ENCODE measurements at regions not wholly inside any gene's neighbourhood (a gene's known extent, or its start where the extent isn't known, plus 50 kb on each side); places are given as distances from the start of the nearest gene placed in this dataset.

DNA sequence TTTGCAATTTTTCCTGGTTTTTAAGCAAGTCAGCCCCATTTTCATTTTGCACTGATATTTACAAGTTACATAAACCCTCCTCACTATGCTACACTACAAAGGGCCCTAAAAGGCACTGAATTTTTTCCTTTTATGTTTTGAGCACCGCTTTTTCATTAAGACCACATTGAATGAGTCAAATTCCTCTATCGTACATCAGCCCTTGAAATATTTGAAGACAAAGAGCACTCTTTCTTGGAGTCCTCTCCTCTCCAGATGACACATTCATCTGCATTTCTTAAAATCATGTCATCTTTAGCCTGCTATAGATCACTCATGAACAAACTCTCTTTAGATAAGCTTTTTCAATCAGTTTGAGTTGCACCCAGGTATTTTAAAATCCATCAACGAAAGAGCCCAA is 306.6 kb upstream of the SOX11 start:
- Histone ChIP-seq H3K36me3 (ENCODE audit: insufficient read depth, low read length) (no peaks in the 10 kb centered on the region), H3K4me3 (ENCODE audit: low read length in 2 of 2) (no peak overlapping the region), H3K27ac (ENCODE audit: low read depth, low read length) (no peak overlapping the region), H3K27me3 (ENCODE audit: insufficient read depth, low read length) (no peaks in the 10 kb centered on the region), H3K9me3 (ENCODE audit: control insufficient read depth in 1 of 2, low read length in 2 of 2) (no peaks in the 10 kb centered on the region), H3K4me1 (ENCODE audit: insufficient read depth, low read length) (no peaks in the 10 kb centered on the region)
- Mint-ChIP-seq H3K4me3 (no peak overlapping the region), H3K9me3 (peaks cover 0 to 4% (median 1%) of the 10 kb centered on the region in 8 donors), H3K27ac (no peak overlapping the region), H3K36me3 (no peaks in the 10 kb centered on the region), H3K4me1 (no peaks in the 10 kb centered on the region), H3K27me3 (no peaks in the 10 kb centered on the region)
- ChIA-PET POLR2A (ENCODE audit: partially characterized antibody) (no interaction called here), CTCF (ENCODE audit: partially characterized antibody) (no interaction called here)
- intact Hi-C loops (cut with micrococcal nuclease) = no loop called here
- DNase-seq = no peak

DNA sequence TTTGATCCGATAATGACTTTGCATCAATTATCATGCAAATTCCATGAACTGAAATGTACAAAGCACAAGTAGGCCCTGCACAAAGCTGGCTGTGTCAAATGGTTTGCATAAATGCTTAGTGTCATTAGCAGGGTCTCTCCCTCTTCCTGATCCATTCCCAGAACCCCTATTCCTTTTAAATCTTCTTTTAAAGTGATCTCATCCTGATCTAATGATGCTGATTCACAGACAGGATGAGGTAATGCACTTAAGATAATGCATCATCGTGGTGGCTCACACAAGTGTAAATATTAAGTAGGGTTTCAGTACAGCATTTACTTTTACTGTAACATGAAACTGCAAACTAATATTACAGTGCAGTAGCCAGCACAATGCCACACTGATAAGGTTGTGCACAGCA is 304.8 kb upstream of the SOX11 start:
- no peak overlapping the region for H3K27ac Mint-ChIP-seq
- intact Hi-C loops (cut with micrococcal nuclease) = no loop called here
- H3K36me3 ChIP-seq (ENCODE audit: insufficient read depth, low read length) = no peaks in the 10 kb centered on the region
- no peak overlapping the region for H3K4me3 Mint-ChIP-seq
- H3K36me3 Mint-ChIP-seq = no peaks in the 10 kb centered on the region
- no peak overlapping the region for H3K4me3 ChIP-seq (ENCODE audit: low read length in 2 of 2)
- no peaks in the 10 kb centered on the region for H3K27me3 ChIP-seq (ENCODE audit: insufficient read depth, low read length)
- H3K27ac ChIP-seq (ENCODE audit: low read depth, low read length) = no peak overlapping the region
- ChIA-PET POLR2A (ENCODE audit: partially characterized antibody) (no interaction called here), CTCF (ENCODE audit: partially characterized antibody) (no interaction called here)
- H3K4me1 ChIP-seq (ENCODE audit: insufficient read depth, low read length) = no peaks in the 10 kb centered on the region
- H3K4me1 Mint-ChIP-seq = no peaks in the 10 kb centered on the region
- no peak for DNase-seq
- peaks cover 0 to 6% (median 1%) of the 10 kb centered on the region in 8 donors for H3K9me3 Mint-ChIP-seq
- H3K9me3 ChIP-seq (ENCODE audit: control insufficient read depth in 1 of 2, low read length in 2 of 2) = no peaks in the 10 kb centered on the region
- H3K27me3 Mint-ChIP-seq = no peaks in the 10 kb centered on the region

DNA sequence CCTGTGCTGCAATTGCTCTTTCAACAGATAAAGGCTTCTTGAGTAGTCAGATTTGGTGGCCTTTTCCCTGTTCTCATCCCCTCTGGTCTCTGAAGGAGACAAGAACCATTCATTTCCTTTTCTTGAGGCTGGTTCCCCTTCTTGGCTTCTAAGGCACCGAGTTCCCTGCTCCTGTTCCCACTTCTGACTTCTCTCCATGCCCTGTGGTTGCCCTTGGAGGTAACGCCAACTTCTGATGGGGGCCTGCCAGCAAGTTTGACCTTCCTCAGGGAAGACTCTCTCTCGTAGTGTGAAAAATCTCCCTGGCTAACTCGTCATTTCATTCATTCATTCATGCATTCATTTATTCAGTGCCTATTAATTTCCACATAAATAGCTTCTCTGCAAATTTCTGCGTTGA is 302.4 kb upstream of the SOX11 start:
- Mint-ChIP-seq H3K27ac (no peak overlapping the region), H3K4me1 (no peaks in the 10 kb centered on the region), H3K9me3 (peaks cover 0 to 6% (median 1%) of the 10 kb centered on the region in 8 donors), H3K4me3 (no peak overlapping the region), H3K36me3 (no peaks in the 10 kb centered on the region), H3K27me3 (no peaks in the 10 kb centered on the region)
- H3K9me3 ChIP-seq (ENCODE audit: control insufficient read depth in 1 of 2, low read length in 2 of 2) = no peaks in the 10 kb centered on the region
- no peaks in the 10 kb centered on the region for H3K4me1 ChIP-seq (ENCODE audit: insufficient read depth, low read length)
- DNase-seq = no peak
- CTCF ChIA-PET (ENCODE audit: partially characterized antibody) = no interaction called here
- H3K36me3 ChIP-seq (ENCODE audit: insufficient read depth, low read length) = no peaks in the 10 kb centered on the region
- H3K27ac ChIP-seq (ENCODE audit: low read depth, low read length) = no peak overlapping the region
- intact Hi-C loops (cut with micrococcal nuclease) = no loop called here
- POLR2A ChIA-PET (ENCODE audit: partially characterized antibody) = no interaction called here
- no peak overlapping the region for H3K4me3 ChIP-seq (ENCODE audit: low read length in 2 of 2)
- H3K27me3 ChIP-seq (ENCODE audit: insufficient read depth, low read length) = no peaks in the 10 kb centered on the region

DNA sequence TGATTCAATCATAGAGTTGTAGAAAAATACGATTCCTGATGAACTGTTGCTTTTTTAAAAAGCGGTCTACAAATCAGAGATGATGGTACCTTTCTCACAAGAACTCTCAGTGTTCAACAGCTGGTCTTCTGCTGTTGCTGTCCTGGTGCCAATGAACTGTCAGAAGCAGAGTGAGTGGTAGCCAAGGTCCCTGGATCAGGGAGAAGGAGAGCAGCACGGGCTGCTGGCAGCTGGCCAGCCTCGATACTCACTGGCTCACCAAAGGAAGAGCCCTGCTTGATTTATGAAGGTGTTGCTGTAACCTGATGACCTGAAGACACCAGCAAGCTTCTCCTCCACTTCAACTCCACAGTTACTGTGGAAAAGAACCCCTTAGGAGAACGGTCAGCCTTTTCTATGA is 300.8 kb upstream of the SOX11 start:
- Mint-ChIP-seq H3K4me3 (no peak overlapping the region), H3K4me1 (no peaks in the 10 kb centered on the region), H3K9me3 (peaks cover 0 to 6% (median 2%) of the 10 kb centered on the region in 8 donors), H3K27ac (no peak overlapping the region), H3K36me3 (no peaks in the 10 kb centered on the region), H3K27me3 (no peaks in the 10 kb centered on the region)
- intact Hi-C loops (cut with micrococcal nuclease) = no loop called here
- Histone ChIP-seq H3K4me3 (ENCODE audit: low read length in 2 of 2) (no peak overlapping the region), H3K4me1 (ENCODE audit: insufficient read depth, low read length) (no peaks in the 10 kb centered on the region), H3K27ac (ENCODE audit: low read depth, low read length) (no peak overlapping the region), H3K9me3 (ENCODE audit: control insufficient read depth in 1 of 2, low read length in 2 of 2) (no peaks in the 10 kb centered on the region), H3K27me3 (ENCODE audit: insufficient read depth, low read length) (no peaks in the 10 kb centered on the region), H3K36me3 (ENCODE audit: insufficient read depth, low read length) (no peaks in the 10 kb centered on the region)
- no peak for DNase-seq
- ChIA-PET POLR2A (ENCODE audit: partially characterized antibody) (no interaction called here), CTCF (ENCODE audit: partially characterized antibody) (no interaction called here)

DNA sequence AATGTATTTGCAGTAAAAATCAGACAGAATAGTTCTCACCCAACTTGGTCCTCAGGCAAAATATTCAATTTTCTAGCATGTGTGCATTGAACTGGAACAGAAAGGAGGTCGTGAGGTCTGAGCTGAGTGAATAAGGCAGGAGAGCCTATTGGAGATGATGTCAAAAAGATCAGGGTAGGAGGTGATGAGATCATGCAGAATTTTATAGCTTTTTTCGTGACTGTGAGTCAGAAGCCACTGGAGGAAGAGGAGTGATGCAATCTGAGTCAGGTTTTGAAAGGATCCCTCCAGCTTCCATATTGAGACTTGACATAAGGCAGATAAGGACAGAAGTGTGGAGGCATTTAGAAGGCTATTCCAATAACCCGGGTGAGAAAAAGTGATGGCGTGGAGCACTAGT is 299.5 kb upstream of the SOX11 start:
- Mint-ChIP-seq H3K27ac (no peak overlapping the region), H3K4me3 (no peak overlapping the region), H3K36me3 (no peaks in the 10 kb centered on the region), H3K9me3 (peaks cover 0 to 8% (median 2%) of the 10 kb centered on the region in 8 donors), H3K27me3 (no peaks in the 10 kb centered on the region), H3K4me1 (no peaks in the 10 kb centered on the region)
- Histone ChIP-seq H3K4me1 (ENCODE audit: insufficient read depth, low read length) (no peaks in the 10 kb centered on the region), H3K27ac (ENCODE audit: low read depth, low read length) (no peak overlapping the region), H3K27me3 (ENCODE audit: insufficient read depth, low read length) (no peaks in the 10 kb centered on the region), H3K4me3 (ENCODE audit: low read length in 2 of 2) (no peak overlapping the region), H3K9me3 (ENCODE audit: control insufficient read depth in 1 of 2, low read length in 2 of 2) (no peaks in the 10 kb centered on the region), H3K36me3 (ENCODE audit: insufficient read depth, low read length) (no peaks in the 10 kb centered on the region)
- intact Hi-C loops (cut with micrococcal nuclease) = no loop called here
- ChIA-PET POLR2A (ENCODE audit: partially characterized antibody) (no interaction called here), CTCF (ENCODE audit: partially characterized antibody) (no interaction called here)
- DNase-seq = no peak

DNA sequence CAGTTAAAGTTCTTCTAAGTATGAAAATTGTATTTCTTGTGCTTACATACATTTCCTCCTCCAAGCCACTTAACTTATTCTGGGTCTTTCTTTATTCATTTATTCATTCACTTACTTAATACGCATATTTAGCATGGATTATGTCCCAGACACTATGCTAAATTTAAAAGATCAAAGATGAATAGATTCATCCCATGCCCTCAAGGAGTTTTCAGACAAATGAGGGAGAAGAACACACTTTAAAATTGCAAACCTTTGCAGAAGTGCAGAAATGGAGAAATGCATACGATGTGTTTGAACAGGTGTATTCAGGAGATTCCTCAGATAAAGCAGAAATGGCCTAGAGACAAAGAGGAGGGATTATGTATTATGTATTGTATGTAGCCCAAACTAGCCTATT is 298.7 kb upstream of the SOX11 start:
- H3K4me1 Mint-ChIP-seq = no peaks in the 10 kb centered on the region
- intact Hi-C loops (cut with micrococcal nuclease) = no loop called here
- Histone ChIP-seq H3K36me3 (ENCODE audit: insufficient read depth, low read length) (no peaks in the 10 kb centered on the region), H3K9me3 (ENCODE audit: control insufficient read depth in 1 of 2, low read length in 2 of 2) (no peaks in the 10 kb centered on the region), H3K27ac (ENCODE audit: low read depth, low read length) (no peak overlapping the region), H3K4me3 (ENCODE audit: low read length in 2 of 2) (no peak overlapping the region), H3K27me3 (ENCODE audit: insufficient read depth, low read length) (no peaks in the 10 kb centered on the region), H3K4me1 (ENCODE audit: insufficient read depth, low read length) (no peaks in the 10 kb centered on the region)
- H3K27ac Mint-ChIP-seq = no peak overlapping the region
- DNase-seq = no peak
- POLR2A ChIA-PET (ENCODE audit: partially characterized antibody) = no interaction called here
- peaks cover 0 to 6% (median 1%) of the 10 kb centered on the region in 8 donors for H3K9me3 Mint-ChIP-seq
- no peak overlapping the region for H3K4me3 Mint-ChIP-seq
- H3K27me3 Mint-ChIP-seq = no peaks in the 10 kb centered on the region
- H3K36me3 Mint-ChIP-seq = no peaks in the 10 kb centered on the region
- CTCF ChIA-PET (ENCODE audit: partially characterized antibody) = no interaction called here

DNA sequence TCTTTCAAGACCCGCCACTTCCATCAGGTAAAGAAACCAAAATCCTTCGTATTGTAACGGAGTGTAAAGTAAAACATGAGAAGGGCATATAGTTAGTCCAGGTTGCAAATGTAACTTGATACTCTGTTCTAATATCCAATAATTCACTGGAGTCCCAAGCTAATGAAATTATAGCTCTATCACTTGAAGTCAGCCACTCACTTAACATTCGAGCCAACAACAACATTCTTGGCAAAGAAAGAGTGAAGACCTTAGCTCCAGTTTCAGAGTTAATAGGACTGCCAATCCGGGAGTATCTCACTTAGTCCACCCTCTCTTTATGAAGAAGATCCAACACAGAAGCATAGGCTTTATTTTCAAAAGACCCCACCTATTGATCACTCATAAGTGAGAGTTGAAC is 298.0 kb upstream of the SOX11 start:
- no peaks in the 10 kb centered on the region for H3K4me1 ChIP-seq (ENCODE audit: insufficient read depth, low read length)
- Mint-ChIP-seq H3K9me3 (peaks cover 0 to 6% (median 1%) of the 10 kb centered on the region in 8 donors), H3K4me3 (no peak overlapping the region), H3K36me3 (no peaks in the 10 kb centered on the region), H3K27ac (no peak overlapping the region), H3K27me3 (no peaks in the 10 kb centered on the region), H3K4me1 (no peaks in the 10 kb centered on the region)
- H3K27me3 ChIP-seq (ENCODE audit: insufficient read depth, low read length) = no peaks in the 10 kb centered on the region
- H3K9me3 ChIP-seq (ENCODE audit: control insufficient read depth in 1 of 2, low read length in 2 of 2) = no peaks in the 10 kb centered on the region
- no peak overlapping the region for H3K27ac ChIP-seq (ENCODE audit: low read depth, low read length)
- no peak overlapping the region for H3K4me3 ChIP-seq (ENCODE audit: low read length in 2 of 2)
- DNase-seq = no peak
- POLR2A ChIA-PET (ENCODE audit: partially characterized antibody) = no interaction called here
- CTCF ChIA-PET (ENCODE audit: partially characterized antibody) = no interaction called here
- intact Hi-C loops (cut with micrococcal nuclease) = no loop called here
- H3K36me3 ChIP-seq (ENCODE audit: insufficient read depth, low read length) = no peaks in the 10 kb centered on the region

DNA sequence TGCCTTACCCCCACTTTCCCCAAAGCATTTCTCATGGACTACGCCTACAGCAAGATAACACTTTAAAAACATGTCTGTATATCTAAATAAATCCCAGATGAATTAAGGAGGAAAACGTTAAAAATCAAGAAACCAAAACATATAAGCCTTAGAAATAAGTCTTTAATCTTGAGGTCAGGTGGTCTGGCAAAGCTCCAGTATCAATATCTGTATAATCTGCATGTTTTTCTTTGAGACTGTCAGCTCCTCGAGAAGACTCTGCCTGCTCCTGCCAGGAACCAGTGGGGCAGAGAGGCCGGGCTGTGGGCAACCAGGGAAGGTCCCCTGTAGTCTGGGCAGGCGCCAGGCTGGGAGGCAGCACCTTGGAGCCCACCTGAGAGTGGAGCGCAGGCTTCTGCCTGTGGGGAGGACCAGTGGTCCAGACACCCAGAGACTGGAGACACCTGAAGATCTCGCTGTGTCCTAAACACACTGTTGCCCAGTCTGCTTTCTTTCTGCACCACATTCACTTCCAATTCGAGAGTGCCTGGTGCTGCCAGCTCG is 291.0 kb upstream of the SOX11 start:
- Mint-ChIP-seq H3K27ac (no peak overlapping the region), H3K27me3 (no peaks in the 10 kb centered on the region), H3K4me1 (no peaks in the 10 kb centered on the region), H3K9me3 (peaks cover 0 to 6% (median 0%) of the 10 kb centered on the region in 8 donors), H3K36me3 (no peaks in the 10 kb centered on the region), H3K4me3 (no peak overlapping the region)
- H3K27me3 ChIP-seq (ENCODE audit: insufficient read depth, low read length) = no peaks in the 10 kb centered on the region
- POLR2A ChIA-PET (ENCODE audit: partially characterized antibody) = no interaction called here
- no peak for DNase-seq
- no peak overlapping the region for H3K4me3 ChIP-seq (ENCODE audit: low read length in 2 of 2)
- no peaks in the 10 kb centered on the region for H3K4me1 ChIP-seq (ENCODE audit: insufficient read depth, low read length)
- no peak overlapping the region for H3K27ac ChIP-seq (ENCODE audit: low read depth, low read length)
- no peaks in the 10 kb centered on the region for H3K36me3 ChIP-seq (ENCODE audit: insufficient read depth, low read length)
- intact Hi-C loops (cut with micrococcal nuclease) = no loop called here
- peaks cover 0 to 4% of the 10 kb centered on the region in 2 donors for H3K9me3 ChIP-seq (ENCODE audit: control insufficient read depth in 1 of 2, low read length in 2 of 2)
- CTCF ChIA-PET (ENCODE audit: partially characterized antibody) = no interaction called here

Measured in CD4-positive, alpha-beta memory T cell (primary cell).